ENCODE measurements at regions not wholly inside any gene's neighbourhood (a gene's known extent, or its start where the extent isn't known, plus 50 kb on each side); places are given as distances from the start of the nearest gene placed in this dataset.
A peak's percentile ranks its signal among the peaks of the same experiment; 100 is the strongest.

GRCh38 chr15:38702178-38702912 is 137.7 kb upstream of the RASGRP1 start:
- H3K4me3 ChIP-seq (ENCODE audit: low read depth, low read length): no peak overlapping the region
- TF ChIP-seq CTCF (IDR thresholded peaks at IDR 0.05; ENCODE audit: borderline replicate concordance, insufficient read depth, low read depth, low read length): no peak

GRCh38 chr15:38705436-38706219 is 141.0 kb upstream of the RASGRP1 start:
- no peak for TF ChIP-seq CTCF (IDR thresholded peaks at IDR 0.05; ENCODE audit: borderline replicate concordance, insufficient read depth, low read depth, low read length)
- no peak overlapping the region for H3K4me3 ChIP-seq (ENCODE audit: low read depth, low read length)

GRCh38 chr15:38706956-38707355 is 142.3 kb upstream of the RASGRP1 start:
- TF ChIP-seq CTCF (IDR thresholded peaks at IDR 0.05; ENCODE audit: borderline replicate concordance, insufficient read depth, low read depth, low read length): no peak
- H3K4me3 ChIP-seq (ENCODE audit: low read depth, low read length): no peak overlapping the region

- peak; percentile 56; the same call in 1 of the 2 replicates for TF ChIP-seq CTCF (IDR thresholded peaks at IDR 0.05; ENCODE audit: borderline replicate concordance, insufficient read depth, low read depth, low read length)
- no peak overlapping the region for H3K4me3 ChIP-seq (ENCODE audit: low read depth, low read length)
Observed at GRCh38 chr15:38707802-38708671, 143.4 kb upstream of the RASGRP1 start.

GRCh38 chr15:38708672-38709180 is 144.1 kb upstream of the RASGRP1 start:
- H3K4me3 ChIP-seq (ENCODE audit: low read depth, low read length): no peak overlapping the region

GRCh38 chr15:38709196-38709595 is 144.6 kb upstream of the RASGRP1 start:
- TF ChIP-seq CTCF (IDR thresholded peaks at IDR 0.05; ENCODE audit: borderline replicate concordance, insufficient read depth, low read depth, low read length): no peak
- no peak overlapping the region for H3K4me3 ChIP-seq (ENCODE audit: low read depth, low read length)

More at GRCh38 chr15:38708672-38709180, 144.1 kb upstream of the RASGRP1 start:
- TF ChIP-seq CTCF (IDR thresholded peaks at IDR 0.05; ENCODE audit: borderline replicate concordance, insufficient read depth, low read depth, low read length): no peak

All from GM12875 (cell line).